Heart right ventricle (tissue), 16 donors: ENCODE measurements at regions not wholly inside any gene's neighbourhood (a gene's known extent, or its start where the extent isn't known, plus 50 kb on each side); places are given as distances from the start of the nearest gene placed in this dataset.

ENCODE experiments used
- ATAC-seq, 8 donors: fragments of 200-7000 bp; cut with Tn5 transposase; one replicate each; pipeline ENCODE4 v1.9.1; 2020; ENCODE audit warnings: mild to moderate bottlenecking in 8 of 8, moderate library complexity in 8 of 8, moderate number of reproducible peaks in 1 of 8
- DNase-seq, 2 donors: peaks; one replicate each; pipeline ENCODE4 v3.0.0-alpha.2; 2020
- H3K27ac ChIP-seq, 10 donors: fragments of 200-600 bp; sonication (generic) in 2 of 10; one replicate each; pipeline versions ENCODE4 v1.5.0 to v1.8.0; 2020 to 2022; ENCODE audit warnings: mild to moderate bottlenecking in 3 of 10
- H3K27me3 ChIP-seq, 7 donors: fragments of 200-600 bp; one replicate each; pipeline ENCODE4 v1.8.0; 2021 to 2022; ENCODE audit warnings: mild to moderate bottlenecking in 2 of 7
- H3K36me3 ChIP-seq, 9 donors: fragments of 200-600 bp; sonication (generic) in 1 of 9; one replicate each; pipeline versions ENCODE4 v1.5.0 to v1.8.0; 2020 to 2022; ENCODE audit warnings: mild to moderate bottlenecking in 2 of 9
- H3K4me1 ChIP-seq, 9 donors: fragments of 200-600 bp; sonication (generic) in 1 of 9; one replicate each; pipeline versions ENCODE4 v1.5.0 to v1.8.0; 2020 to 2022; ENCODE audit warnings: mild to moderate bottlenecking in 4 of 9
- H3K4me3 ChIP-seq, 10 donors: fragments of 200-600 bp; sonication (generic) in 2 of 10; one replicate each; pipeline versions ENCODE4 v1.5.0 to v1.8.0; 2020 to 2022; ENCODE audit warnings: mild to moderate bottlenecking in 7 of 10, moderate library complexity in 2 of 10
- H3K9me3 ChIP-seq, 11 donors: fragments of 200-600 bp in 10 of 11; sonication (generic) in 2 of 11; one replicate each; pipeline versions ENCODE4 v1.5.0 to v1.8.0; 2013 to 2022; ENCODE audit warnings: mild to moderate bottlenecking in 2 of 11, control low read depth in 1 of 11, moderate library complexity in 1 of 11
- CTCF ChIP-seq, 9 donors: fragments of 200-600 bp; sonication (generic) in 2 of 9; IDR thresholded peaks; one replicate each; pipeline versions ENCODE4 v1.5.0 to v1.8.0; 2021 to 2022; ENCODE audit warnings: antibody characterized with exemption in 9 of 9, mild to moderate bottlenecking in 5 of 9, moderate library complexity in 1 of 9
- WGBS, 2 donors: extraction: QIAGEN DNeasy Blood & Tissue Kit; methylation state at CpG; one replicate each; pipeline ENCODE4 v1.1.7; 2013; ENCODE audit warnings: inconsistent platforms in 1 of 2; 5-methylcytosine and 5-hydroxymethylcytosine counted together
- intact Hi-C, 10 donors: fragments of 100-400 bp; cut with DNase I; formaldehyde crosslinking; loops; one replicate each; pipeline versions ENCODE4 v1.11.1 to v1.14.2; 2022
- donor health status: Arrhythmogenic right ventricular cardiomyopathy.
- donor health status: ischemic (EF 13 %, LVEDD 7.1; RV severe dilation, severe dysfunction).
- donor health status: healthy with polysubstance abuse.
- donor health status: DM: no; HTN: yes; CAD: no.
- donor health status: DM: no; HTN: no; CAD: no.
- donor health status: ischemic (EF 25% LVEDD 6.9; RV normal size, moderate dysfunction).
- donor health status: ischemic (EF 25% LVEDD 5.7; RV mildly dilated, moderate dysfunction).
- donor health status: healthy.
- donor health status: DM: yes; HTN: yes; CAD: no.
- donor health status: Ischemic cardiomyopathy.
- donor health status: ischemic (EF 35%, LVEDD 5.7; RV mildly dilated, moderate dysfunction).
- donor health status: nonischemic (EF 11% LVEDD 7.7; RV severe dilation, severe dysfunction).
- donor health status: DM: yes; HTN: yes; CAD: no.
- donor health status: PGD.
- donor health status: ischemic (EF 29% LVEDD 5.4; RV normal size, mild dysfunction).
- donor health status: nonischemic (EF 23%, LVEDD 6.1; RV moderate dilation, normal function).

- Histone ChIP-seq H3K9me3 (no peaks in the 10 kb centered on the region), H3K4me3 (no peak overlapping the region), H3K27me3 (no peaks in the 10 kb centered on the region), H3K36me3 (no peaks in the 10 kb centered on the region), H3K27ac (no peak overlapping the region), H3K4me1 (no peaks in the 10 kb centered on the region)
- DNase-seq (no peak), ATAC-seq (no peak)
- TF ChIP-seq CTCF (IDR thresholded peaks at IDR 0.05) = no peak
- intact Hi-C loops = no loop called here
- 92 to 95% methylated on average over 1 of the region's 1 CpG for WGBS, 2 donors
Observed at GRCh38 chr13:79999601-80000000, 341.3 kb downstream of the SPRY2 start.

GRCh38 chr13:79998381-79998880 lies 342.5 kb downstream of the SPRY2 start:
- H3K4me3 ChIP-seq = no peak overlapping the region
- peak in 1 of 2 donors; percentile 31 for DNase-seq
- H3K36me3 ChIP-seq = no peaks in the 10 kb centered on the region
- peak overlapping the region in 1 of 10 donors; percentile 9 for H3K27ac ChIP-seq
- 63 to 67% methylated on average over 4 of the region's 4 CpGs for WGBS, 2 donors
- peak in 4 of 8 donors; percentile 39 to 62 (median 52) for ATAC-seq
- no peaks in the 10 kb centered on the region for H3K4me1 ChIP-seq
- H3K9me3 ChIP-seq = no peaks in the 10 kb centered on the region
- no peak for TF ChIP-seq CTCF (IDR thresholded peaks at IDR 0.05)
- no peaks in the 10 kb centered on the region for H3K27me3 ChIP-seq
- intact Hi-C loops = no loop called here

- 46 to 56% methylated on average over 3 of the region's 3 CpGs for WGBS, 2 donors
- H3K9me3 ChIP-seq = no peaks in the 10 kb centered on the region
Observed at GRCh38 chr13:79997244-79997643, 343.7 kb downstream of the SPRY2 start.

GRCh38 chr13:79995334-79995733 lies 345.6 kb downstream of the SPRY2 start:
- Histone ChIP-seq H3K4me1 (no peaks in the 10 kb centered on the region), H3K27ac (no peak overlapping the region), H3K36me3 (no peaks in the 10 kb centered on the region), H3K9me3 (no peaks in the 10 kb centered on the region), H3K27me3 (no peaks in the 10 kb centered on the region), H3K4me3 (no peak overlapping the region)
- no peak for DNase-seq
- intact Hi-C loops = no loop called here
- ATAC-seq = peak in 1 of 8 donors; percentile 29
- TF ChIP-seq CTCF (IDR thresholded peaks at IDR 0.05) = no peak

More at GRCh38 chr13:79997244-79997643, 343.7 kb downstream of the SPRY2 start:
- no peaks in the 10 kb centered on the region for H3K27me3 ChIP-seq
- ATAC-seq = no peak
- TF ChIP-seq CTCF (IDR thresholded peaks at IDR 0.05) = no peak
- no peak overlapping the region for H3K4me3 ChIP-seq
- H3K4me1 ChIP-seq = no peaks in the 10 kb centered on the region
- DNase-seq = no peak
- no peaks in the 10 kb centered on the region for H3K36me3 ChIP-seq
- intact Hi-C loops = no loop called here
- no peak overlapping the region for H3K27ac ChIP-seq
